ENCODE measurements at regions not wholly inside any gene's neighbourhood (a gene's known extent, or its start where the extent isn't known, plus 50 kb on each side); places are given as distances from the start of the nearest gene placed in this dataset.

DNA sequence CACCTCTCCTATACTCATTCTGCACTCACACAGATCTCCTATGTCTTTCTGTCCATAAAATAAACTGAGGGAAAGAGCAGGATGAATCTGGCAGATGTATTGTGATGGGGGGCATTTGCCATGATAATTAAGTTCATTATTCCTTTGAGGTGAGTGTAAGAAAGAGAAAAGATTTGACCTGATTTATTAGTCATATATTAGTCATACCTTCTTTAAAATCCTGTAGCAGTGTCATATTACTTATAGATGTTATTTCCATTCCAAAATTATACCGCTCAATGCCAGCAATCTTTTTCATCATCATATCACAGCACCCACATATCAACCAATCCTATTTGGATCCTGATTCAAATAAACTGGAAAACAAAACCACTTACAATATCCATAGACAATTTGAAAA, 733.3 kb upstream of the SLC35B3 start:
- TF ChIP-seq, protein P1, sequence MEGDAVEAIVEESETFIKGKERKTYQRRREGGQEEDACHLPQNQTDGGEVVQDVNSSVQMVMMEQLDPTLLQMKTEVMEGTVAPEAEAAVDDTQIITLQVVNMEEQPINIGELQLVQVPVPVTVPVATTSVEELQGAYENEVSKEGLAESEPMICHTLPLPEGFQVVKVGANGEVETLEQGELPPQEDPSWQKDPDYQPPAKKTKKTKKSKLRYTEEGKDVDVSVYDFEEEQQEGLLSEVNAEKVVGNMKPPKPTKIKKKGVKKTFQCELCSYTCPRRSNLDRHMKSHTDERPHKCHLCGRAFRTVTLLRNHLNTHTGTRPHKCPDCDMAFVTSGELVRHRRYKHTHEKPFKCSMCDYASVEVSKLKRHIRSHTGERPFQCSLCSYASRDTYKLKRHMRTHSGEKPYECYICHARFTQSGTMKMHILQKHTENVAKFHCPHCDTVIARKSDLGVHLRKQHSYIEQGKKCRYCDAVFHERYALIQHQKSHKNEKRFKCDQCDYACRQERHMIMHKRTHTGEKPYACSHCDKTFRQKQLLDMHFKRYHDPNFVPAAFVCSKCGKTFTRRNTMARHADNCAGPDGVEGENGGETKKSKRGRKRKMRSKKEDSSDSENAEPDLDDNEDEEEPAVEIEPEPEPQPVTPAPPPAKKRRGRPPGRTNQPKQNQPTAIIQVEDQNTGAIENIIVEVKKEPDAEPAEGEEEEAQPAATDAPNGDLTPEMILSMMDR (IDR thresholded peaks at IDR 0.05; ENCODE audit: poor library complexity, severe bottlenecking): no peak
- no peaks in the 10 kb centered on the region for H3K27me3 ChIP-seq (ENCODE audit: insufficient read depth, poor library complexity, severe bottlenecking)
- DNase-seq (ENCODE audit: low spot score) (no peak), ATAC-seq (ENCODE audit: low read depth) (peak; percentile 60; the same call in 2 of the 3 replicates)
- no peak overlapping the region for H3K4me3 ChIP-seq (ENCODE audit: severe bottlenecking)
- H3K36me3 ChIP-seq (ENCODE audit: low read depth): no peaks in the 10 kb centered on the region
- H3K4me1 ChIP-seq (ENCODE audit: insufficient read depth, poor library complexity, severe bottlenecking): no peaks in the 10 kb centered on the region
- H3K9me3 ChIP-seq (ENCODE audit: severe bottlenecking): peaks cover 2% of the 10 kb centered on the region
- H3K27ac ChIP-seq (ENCODE audit: poor library complexity, severe bottlenecking): no peak overlapping the region

DNA sequence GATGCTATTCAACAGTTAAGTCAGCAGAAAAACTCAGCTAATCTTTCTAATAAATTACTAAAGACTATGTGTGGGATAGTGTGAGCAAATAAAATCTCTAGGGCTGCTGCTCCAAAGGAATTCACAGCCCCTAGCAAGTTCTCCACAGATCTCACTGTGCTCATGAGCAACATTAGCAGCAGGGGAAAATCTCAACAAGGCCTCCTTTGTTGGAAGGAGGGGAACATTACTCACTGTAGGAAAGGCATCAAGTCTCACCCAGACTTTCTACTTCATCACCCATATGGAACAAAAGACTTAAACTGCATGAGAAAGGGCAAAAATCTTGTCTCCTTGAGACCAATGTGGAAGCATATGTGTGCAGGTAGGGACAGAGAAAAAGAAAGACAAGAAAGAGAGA, 726.4 kb upstream of the SLC35B3 start:
- H3K27ac ChIP-seq (ENCODE audit: poor library complexity, severe bottlenecking): no peak overlapping the region
- TF ChIP-seq, protein P1 (IDR thresholded peaks at IDR 0.05; ENCODE audit: poor library complexity, severe bottlenecking): no peak
- H3K36me3 ChIP-seq (ENCODE audit: low read depth): no peaks in the 10 kb centered on the region
- DNase-seq (ENCODE audit: low spot score): no peak
- H3K4me1 ChIP-seq (ENCODE audit: insufficient read depth, poor library complexity, severe bottlenecking): no peaks in the 10 kb centered on the region
- H3K4me3 ChIP-seq (ENCODE audit: severe bottlenecking): no peak overlapping the region
- no peak for ATAC-seq (ENCODE audit: low read depth)
- peaks cover 4% of the 10 kb centered on the region for H3K9me3 ChIP-seq (ENCODE audit: severe bottlenecking)
- no peaks in the 10 kb centered on the region for H3K27me3 ChIP-seq (ENCODE audit: insufficient read depth, poor library complexity, severe bottlenecking)

DNA sequence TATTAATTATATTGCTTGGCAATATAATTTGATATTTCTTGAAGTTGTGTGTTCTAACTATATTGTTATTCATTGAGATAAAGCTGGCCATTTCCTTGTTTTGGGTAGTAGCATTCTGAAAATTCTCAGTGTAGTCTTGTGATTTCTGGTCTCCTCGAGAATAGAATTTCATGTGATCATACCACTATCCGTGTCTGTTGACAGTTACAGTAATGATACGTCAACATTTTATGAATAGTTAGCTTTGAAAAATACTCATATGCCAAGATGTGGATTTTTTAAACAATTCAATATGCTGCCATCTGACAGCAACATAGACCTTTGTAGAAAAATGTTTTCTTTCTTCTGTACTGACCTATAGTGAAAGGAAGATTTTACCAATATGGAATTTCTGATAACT, 723.7 kb upstream of the SLC35B3 start:
- no peaks in the 10 kb centered on the region for H3K36me3 ChIP-seq (ENCODE audit: low read depth)
- peaks cover 2% of the 10 kb centered on the region for H3K9me3 ChIP-seq (ENCODE audit: severe bottlenecking)
- H3K4me3 ChIP-seq (ENCODE audit: severe bottlenecking): no peak overlapping the region
- TF ChIP-seq, protein P1 (IDR thresholded peaks at IDR 0.05; ENCODE audit: poor library complexity, severe bottlenecking): no peak
- DNase-seq (ENCODE audit: low spot score) (no peak), ATAC-seq (ENCODE audit: low read depth) (no peak)
- no peaks in the 10 kb centered on the region for H3K27me3 ChIP-seq (ENCODE audit: insufficient read depth, poor library complexity, severe bottlenecking)
- no peak overlapping the region for H3K27ac ChIP-seq (ENCODE audit: poor library complexity, severe bottlenecking)
- H3K4me1 ChIP-seq (ENCODE audit: insufficient read depth, poor library complexity, severe bottlenecking): no peaks in the 10 kb centered on the region

DNA sequence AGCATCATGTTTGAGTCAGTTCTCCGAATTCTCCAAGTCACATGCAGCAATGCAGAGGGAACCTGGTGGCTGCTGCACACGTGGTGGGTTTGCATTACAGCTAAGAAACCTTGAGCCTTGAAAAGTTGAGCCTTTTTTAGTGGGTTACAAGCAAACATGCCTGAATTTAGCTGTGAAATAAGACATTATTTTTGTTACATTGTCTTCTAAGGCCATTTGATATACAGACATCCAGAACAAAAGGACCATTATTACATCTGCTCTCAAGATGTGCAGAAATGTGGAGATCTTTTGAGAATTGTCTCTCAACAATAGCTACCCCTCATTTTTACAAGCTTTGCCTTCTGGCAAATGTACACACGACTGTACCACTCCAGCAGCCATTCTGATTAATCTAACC, 720.5 kb upstream of the SLC35B3 start:
- no peak for ATAC-seq (ENCODE audit: low read depth)
- H3K27me3 ChIP-seq (ENCODE audit: insufficient read depth, poor library complexity, severe bottlenecking): no peaks in the 10 kb centered on the region
- H3K27ac ChIP-seq (ENCODE audit: poor library complexity, severe bottlenecking): no peak overlapping the region
- no peaks in the 10 kb centered on the region for H3K9me3 ChIP-seq (ENCODE audit: severe bottlenecking)
- no peaks in the 10 kb centered on the region for H3K4me1 ChIP-seq (ENCODE audit: insufficient read depth, poor library complexity, severe bottlenecking)
- TF ChIP-seq, protein P1 (IDR thresholded peaks at IDR 0.05; ENCODE audit: poor library complexity, severe bottlenecking): no peak
- no peak overlapping the region for H3K4me3 ChIP-seq (ENCODE audit: severe bottlenecking)
- DNase-seq (ENCODE audit: low spot score): no peak
- H3K36me3 ChIP-seq (ENCODE audit: low read depth): no peaks in the 10 kb centered on the region

DNA sequence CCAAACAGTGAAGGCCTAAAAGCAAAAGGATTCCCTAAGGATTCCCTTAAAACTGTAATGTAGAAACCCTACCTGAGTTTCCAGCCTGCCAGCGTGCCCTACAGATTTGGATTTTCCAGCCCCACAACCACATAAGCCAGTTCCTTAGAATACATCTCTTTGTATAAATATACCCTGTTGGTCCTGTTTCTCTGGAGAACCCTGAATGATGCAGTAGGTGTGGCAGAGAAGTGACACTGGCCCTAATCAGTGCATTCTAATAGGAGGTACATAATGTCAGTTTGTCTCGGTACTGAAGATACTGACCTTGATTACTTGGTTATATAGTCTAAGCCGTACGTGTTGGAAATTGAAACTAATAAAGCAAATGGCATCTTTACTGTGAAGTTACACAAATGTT, 707.8 kb upstream of the SLC35B3 start:
- Histone ChIP-seq H3K27me3 (ENCODE audit: insufficient read depth, poor library complexity, severe bottlenecking) (no peaks in the 10 kb centered on the region), H3K4me1 (ENCODE audit: insufficient read depth, poor library complexity, severe bottlenecking) (peaks cover 11% of the 10 kb centered on the region), H3K4me3 (ENCODE audit: severe bottlenecking) (no peak overlapping the region), H3K36me3 (ENCODE audit: low read depth) (no peaks in the 10 kb centered on the region), H3K9me3 (ENCODE audit: severe bottlenecking) (no peaks in the 10 kb centered on the region), H3K27ac (ENCODE audit: poor library complexity, severe bottlenecking) (no peak overlapping the region)
- TF ChIP-seq, protein P1 (IDR thresholded peaks at IDR 0.05; ENCODE audit: poor library complexity, severe bottlenecking): no peak
- DNase-seq (ENCODE audit: low spot score): no peak
- ATAC-seq (ENCODE audit: low read depth): no peak
